MCF 10A (cell line): ENCODE measurements at regions not wholly inside any gene's neighbourhood (a gene's known extent, or its start where the extent isn't known, plus 50 kb on each side); places are given as distances from the start of the nearest gene placed in this dataset.

Experiments used
- BruUV-seq: library from RNA; stranded (reverse); fragments of 400-500 nt; replicated peaks from 2 replicates; lab custom pipeline; 2021; lab: Mats Ljungman, UMichigan
- CTCF ChIA-PET: fragments of 300-600 bp; sonication (Branson Sonifier 250); formaldehyde crosslinking; extraction: SDS; loops from one replicate; lab custom pipeline; 2021; ENCODE audit warnings: antibody characterized with exemption, inconsistent platforms; lab: Yijun Ruan, JAX
- POLR2A ChIA-PET: fragments of 300-600, 350-650 bp; sonication (Branson Sonifier 250); formaldehyde crosslinking; extraction: SDS; loops from one replicate; lab custom pipeline; 2020; ENCODE audit warnings: antibody characterized with exemption, inconsistent platforms; lab: Yijun Ruan, JAX
- DNase-seq: peaks from one replicate; pipeline ENCODE4 v3.0.0-alpha.2; 2018; ENCODE audit not compliant: unreplicated experiment
- H3K27ac Mint-ChIP-seq: one replicate; pipeline ENCODE4 v1.8.0; 2022; ENCODE audit warnings: mild to moderate bottlenecking, low read depth, mixed read lengths; ENCODE audit not compliant: unreplicated experiment
- H3K27me3 Mint-ChIP-seq: one replicate; pipeline ENCODE4 v1.8.0; 2022; ENCODE audit warnings: mixed read lengths; ENCODE audit not compliant: insufficient read depth, unreplicated experiment
- H3K36me3 Mint-ChIP-seq: one replicate; pipeline ENCODE4 v1.8.0; 2022; ENCODE audit warnings: mild to moderate bottlenecking, moderate library complexity, mixed read lengths; ENCODE audit not compliant: insufficient read depth, unreplicated experiment
- H3K4me1 Mint-ChIP-seq: one replicate; pipeline ENCODE4 v1.8.0; 2022; ENCODE audit warnings: mixed read lengths; ENCODE audit not compliant: insufficient read depth, unreplicated experiment
- H3K4me3 Mint-ChIP-seq: one replicate; pipeline ENCODE4 v1.8.0; 2022; ENCODE audit warnings: mild to moderate bottlenecking, moderate library complexity, mixed read lengths; ENCODE audit not compliant: unreplicated experiment
- H3K9me3 Mint-ChIP-seq: one replicate; pipeline ENCODE4 v1.8.0; 2022; ENCODE audit warnings: mixed read lengths; ENCODE audit not compliant: unreplicated experiment
- intact Hi-C: fragments of 100-400 bp; cut with micrococcal nuclease; formaldehyde crosslinking; loops from 2 replicates; pipeline ENCODE4 v1.14.1; 2022
- TF ChIP-seq, protein P1 (sequence below): fragments of 200-600 bp; IDR thresholded peaks from one replicate; pipeline ENCODE4 v1.8.0; 2022; ENCODE audit warnings: antibody characterized with exemption, mild to moderate bottlenecking; ENCODE audit not compliant: unreplicated experiment

- BruUV-seq = no TSS peak
- POLR2A ChIA-PET = no interaction called here
Observed at GRCh38 chr6:90689172-90689571, 102.3 kb upstream of the MAP3K7 start.

DNA sequence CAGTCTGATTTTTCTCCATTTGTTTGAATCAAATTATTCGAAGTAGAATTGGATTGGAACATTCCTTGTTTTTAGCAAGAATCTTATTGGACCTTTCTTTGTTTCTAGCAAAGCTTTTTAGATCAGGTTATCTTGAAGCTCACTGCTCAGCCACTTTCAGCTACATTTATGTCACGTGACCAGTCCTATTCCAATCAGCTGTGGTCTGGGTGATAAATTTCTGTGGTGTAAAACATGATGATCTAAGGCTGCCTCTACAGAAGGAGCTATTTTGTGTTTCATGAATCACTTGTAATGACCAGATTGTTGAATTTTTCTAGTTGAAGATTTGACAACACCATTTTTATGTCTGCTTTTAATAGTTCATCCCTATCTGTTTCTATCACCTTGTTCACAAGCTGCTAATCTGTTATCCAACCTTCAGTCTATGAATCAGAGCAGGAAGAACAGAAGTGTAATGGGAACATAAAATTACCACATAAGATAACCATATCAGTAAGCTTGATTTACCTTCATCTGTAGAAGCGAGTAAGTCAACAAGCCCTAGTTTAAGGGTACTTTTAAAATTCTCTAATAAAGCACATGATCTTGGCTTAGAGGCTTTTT lies 101.0 kb upstream of the MAP3K7 start:
- Mint-ChIP-seq H3K9me3 (no peaks in the 10 kb centered on the region), H3K36me3 (no peaks in the 10 kb centered on the region), H3K4me3 (no peak overlapping the region), H3K27me3 (peaks cover 31% of the 10 kb centered on the region), H3K4me1 (no peaks in the 10 kb centered on the region), H3K27ac (no peak overlapping the region)
- BruUV-seq = no TSS peak
- DNase-seq = no peak
- TF ChIP-seq, protein P1, sequence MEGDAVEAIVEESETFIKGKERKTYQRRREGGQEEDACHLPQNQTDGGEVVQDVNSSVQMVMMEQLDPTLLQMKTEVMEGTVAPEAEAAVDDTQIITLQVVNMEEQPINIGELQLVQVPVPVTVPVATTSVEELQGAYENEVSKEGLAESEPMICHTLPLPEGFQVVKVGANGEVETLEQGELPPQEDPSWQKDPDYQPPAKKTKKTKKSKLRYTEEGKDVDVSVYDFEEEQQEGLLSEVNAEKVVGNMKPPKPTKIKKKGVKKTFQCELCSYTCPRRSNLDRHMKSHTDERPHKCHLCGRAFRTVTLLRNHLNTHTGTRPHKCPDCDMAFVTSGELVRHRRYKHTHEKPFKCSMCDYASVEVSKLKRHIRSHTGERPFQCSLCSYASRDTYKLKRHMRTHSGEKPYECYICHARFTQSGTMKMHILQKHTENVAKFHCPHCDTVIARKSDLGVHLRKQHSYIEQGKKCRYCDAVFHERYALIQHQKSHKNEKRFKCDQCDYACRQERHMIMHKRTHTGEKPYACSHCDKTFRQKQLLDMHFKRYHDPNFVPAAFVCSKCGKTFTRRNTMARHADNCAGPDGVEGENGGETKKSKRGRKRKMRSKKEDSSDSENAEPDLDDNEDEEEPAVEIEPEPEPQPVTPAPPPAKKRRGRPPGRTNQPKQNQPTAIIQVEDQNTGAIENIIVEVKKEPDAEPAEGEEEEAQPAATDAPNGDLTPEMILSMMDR = no peak
- intact Hi-C loops = no loop called here
- ChIA-PET CTCF (no interaction called here), POLR2A (no interaction called here)

More at GRCh38 chr6:90689172-90689571, 102.3 kb upstream of the MAP3K7 start:
- no peaks in the 10 kb centered on the region for H3K4me1 Mint-ChIP-seq
- H3K36me3 Mint-ChIP-seq = no peaks in the 10 kb centered on the region
- CTCF ChIA-PET = no interaction called here
- H3K9me3 Mint-ChIP-seq = no peaks in the 10 kb centered on the region
- TF ChIP-seq, protein P1 = no peak
- H3K27me3 Mint-ChIP-seq = peaks cover 31% of the 10 kb centered on the region
- no peak overlapping the region for H3K4me3 Mint-ChIP-seq
- no peak overlapping the region for H3K27ac Mint-ChIP-seq
- intact Hi-C loops = no loop called here
- no peak for DNase-seq

DNA sequence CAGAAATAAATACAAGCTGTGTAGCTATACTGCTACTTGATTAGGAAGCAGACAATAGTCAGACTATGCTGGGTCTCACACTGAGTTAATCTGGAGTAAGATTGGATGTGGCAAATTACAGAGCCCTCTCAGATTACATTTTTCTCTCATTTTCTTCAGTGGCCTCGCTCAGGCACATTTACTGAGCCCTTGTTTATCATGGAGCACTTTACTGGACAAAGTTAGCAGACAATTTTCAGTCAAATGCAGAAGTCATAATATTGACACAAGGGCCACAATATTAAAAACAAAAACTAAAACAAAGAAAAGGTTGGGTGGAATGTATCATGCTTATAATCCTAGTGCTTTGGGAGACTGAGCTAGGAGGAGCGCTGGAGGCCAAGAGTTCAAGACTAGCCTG lies 95.0 kb upstream of the MAP3K7 start:
- no peak overlapping the region for H3K27ac Mint-ChIP-seq
- POLR2A ChIA-PET = no interaction called here
- peaks cover 49% of the 10 kb centered on the region for H3K27me3 Mint-ChIP-seq
- BruUV-seq = no TSS peak
- H3K4me3 Mint-ChIP-seq = no peak overlapping the region
- intact Hi-C loops = no loop called here
- no peaks in the 10 kb centered on the region for H3K36me3 Mint-ChIP-seq
- H3K9me3 Mint-ChIP-seq = no peaks in the 10 kb centered on the region
- no peaks in the 10 kb centered on the region for H3K4me1 Mint-ChIP-seq
- DNase-seq = no peak
- CTCF ChIA-PET = no interaction called here
- TF ChIP-seq, protein P1 = no peak

DNA sequence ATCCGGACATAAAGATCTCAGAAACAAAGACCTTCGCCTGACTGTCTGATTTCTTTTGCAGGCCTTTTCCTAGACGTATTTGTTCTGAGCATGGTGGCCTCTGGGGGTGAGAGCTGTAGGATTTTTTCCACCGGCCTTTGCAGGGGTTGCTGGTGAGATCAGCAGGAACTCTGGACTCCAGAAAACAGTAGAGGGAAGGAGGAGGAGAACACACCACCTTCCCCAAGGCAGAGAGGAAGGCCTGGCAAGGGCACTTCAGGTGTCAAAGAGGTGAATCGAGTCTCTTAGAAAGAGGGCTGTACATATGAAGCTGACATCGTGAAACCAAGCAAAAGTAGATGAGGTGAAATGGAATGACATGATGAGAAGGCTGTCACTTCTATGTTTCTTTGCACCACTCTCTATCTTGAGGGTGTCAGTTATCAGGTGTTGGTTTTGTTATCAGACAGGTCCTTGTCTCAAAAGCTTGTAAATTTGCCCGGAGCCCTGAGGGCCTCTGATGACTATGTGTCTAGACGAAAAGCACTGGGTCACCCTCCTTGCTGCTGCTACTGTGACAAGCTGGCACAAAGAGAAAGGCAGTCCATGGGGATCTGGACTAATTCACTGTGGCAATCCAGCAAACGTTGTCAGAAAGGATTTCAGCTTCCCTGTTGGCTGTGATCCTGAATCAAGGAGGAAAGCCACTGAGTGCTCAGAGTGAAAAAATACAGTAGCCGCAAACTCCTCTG lies 91.3 kb upstream of the MAP3K7 start:
- no TSS peak for BruUV-seq
- H3K9me3 Mint-ChIP-seq = no peaks in the 10 kb centered on the region
- no peak overlapping the region for H3K4me3 Mint-ChIP-seq
- DNase-seq = no peak
- intact Hi-C loops = no loop called here
- POLR2A ChIA-PET = no interaction called here
- H3K36me3 Mint-ChIP-seq = no peaks in the 10 kb centered on the region
- CTCF ChIA-PET = no interaction called here
- peaks cover 63% of the 10 kb centered on the region for H3K27me3 Mint-ChIP-seq
- no peaks in the 10 kb centered on the region for H3K4me1 Mint-ChIP-seq
- TF ChIP-seq, protein P1 = no peak
- no peak overlapping the region for H3K27ac Mint-ChIP-seq
